PC-3 (cell line): ENCODE measurements at regions not wholly inside any gene's neighbourhood (a gene's known extent, or its start where the extent isn't known, plus 50 kb on each side); places are given as distances from the start of the nearest gene placed in this dataset.

Source experiments
- ATAC-seq: fragments of 200-7000 bp; cut with Tn5 transposase; 2 replicates; pipeline ENCODE4 v1.9.1; 2020; ENCODE audit warnings: mild to moderate bottlenecking, moderate library complexity
- BruUV-seq: library from RNA; stranded (reverse); fragments of 400-500 nt; replicated peaks from 2 replicates; lab custom pipeline; 2021; lab: Mats Ljungman, UMichigan
- CTCF ChIA-PET: fragments of 300-600 bp; sonication (Branson Sonifier 250); formaldehyde crosslinking; loops from one replicate; lab custom pipeline; 2022; ENCODE audit warnings: antibody characterized with exemption; lab: Charles Lee
- POLR2A ChIA-PET: fragments of 300-600 bp; sonication (Branson Sonifier 250); formaldehyde crosslinking; loops from one replicate; lab custom pipeline; 2022; ENCODE audit warnings: antibody characterized with exemption; ENCODE audit not compliant: unreplicated experiment; lab: Charles Lee
- DNase-seq: peaks from one replicate; pipeline ENCODE4 v3.0.0-alpha.2; 2015
- H2AFZ ChIP-seq: fragments of 300-600 bp; sonication (generic); 2 replicates; pipeline ENCODE4 v1.6.0; 2016; ENCODE audit warnings: antibody characterized with exemption, low read length
- H3F3A ChIP-seq: fragments of 300-600 bp; sonication (generic); one replicate; pipeline ENCODE4 v1.6.0; 2017; ENCODE audit warnings: antibody characterized with exemption, low read length, control low read depth, mild to moderate bottlenecking; ENCODE audit not compliant: unreplicated experiment
- H3K27ac ChIP-seq: fragments of 300-600 bp; sonication (generic); 2 replicates; pipeline ENCODE4 v1.5.1; 2016; ENCODE audit warnings: mild to moderate bottlenecking, low read length
- H3K27me3 ChIP-seq: fragments of 300-600 bp; sonication (generic); 2 replicates; pipeline ENCODE4 v1.6.1; 2016; ENCODE audit warnings: low read length, mixed read lengths
- H3K36me3 ChIP-seq: fragments of 300-600 bp; sonication (generic); 2 replicates; pipeline ENCODE4 v1.6.1; 2016; ENCODE audit warnings: low read depth, mixed run types, low read length, mixed read lengths
- H3K4me1 ChIP-seq: fragments of 300-600 bp; sonication (generic); 2 replicates; pipeline ENCODE4 v1.5.1; 2016; ENCODE audit warnings: low read length; ENCODE audit not compliant: insufficient read depth
- H3K4me2 ChIP-seq: fragments of 300-600 bp; sonication (generic); 2 replicates; pipeline ENCODE4 v1.6.0; 2016; ENCODE audit warnings: low read length
- H3K4me3 ChIP-seq: fragments of 300-600 bp; sonication (generic); 2 replicates; pipeline ENCODE4 v1.5.1; 2016; ENCODE audit warnings: mild to moderate bottlenecking, low read length, mixed read lengths
- H3K79me2 ChIP-seq: fragments of 300-600 bp; sonication (generic); 2 replicates; pipeline ENCODE4 v1.6.1; 2017; ENCODE audit warnings: low read length, mixed read lengths
- H3K9ac ChIP-seq: fragments of 300-600 bp; sonication (generic); 2 replicates; pipeline ENCODE4 v1.6.0; 2016; ENCODE audit warnings: mild to moderate bottlenecking, low read length
- H3K9me2 ChIP-seq: fragments of 300-600 bp; sonication (generic); replicated peaks from 2 replicates; pipeline ENCODE4 v1.6.1; 2016; ENCODE audit warnings: mixed run types, low read length, mixed read lengths
- H3K9me3 ChIP-seq: fragments of 300-600 bp; sonication (generic); 2 replicates; pipeline ENCODE4 v1.6.1; 2016; ENCODE audit warnings: low read length, mixed read lengths
- H4K20me1 ChIP-seq: fragments of 300-600 bp; sonication (generic); 2 replicates; pipeline ENCODE4 v1.6.1; 2016; ENCODE audit warnings: low read length, mixed read lengths
- EZH2 ChIP-seq: fragments of 300-600 bp; sonication (generic); IDR thresholded peaks from one replicate; pipeline ENCODE4 v1.6.1; 2017; ENCODE audit warnings: antibody characterized with exemption, mild to moderate bottlenecking, low read length; ENCODE audit not compliant: unreplicated experiment
- EZH2phosphoT487 ChIP-seq: fragments of 300-600 bp; sonication (generic); IDR thresholded peaks from 2 replicates; pipeline ENCODE4 v1.6.1; 2018; ENCODE audit warnings: mild to moderate bottlenecking, antibody characterized with exemption, low read length, borderline replicate concordance
- intact Hi-C: fragments of 100-400 bp; cut with micrococcal nuclease; formaldehyde crosslinking; loops from 2 replicates; pipeline ENCODE4 v1.9.0; 2023
- TF ChIP-seq, protein P1 (sequence below): fragments of 300-600 bp; sonication (generic); conservative IDR thresholded peaks from 2 replicates; pipeline ENCODE4 v1.5.1; 2017; ENCODE audit warnings: antibody characterized with exemption, low read depth, mild to moderate bottlenecking, low read length

DNA sequence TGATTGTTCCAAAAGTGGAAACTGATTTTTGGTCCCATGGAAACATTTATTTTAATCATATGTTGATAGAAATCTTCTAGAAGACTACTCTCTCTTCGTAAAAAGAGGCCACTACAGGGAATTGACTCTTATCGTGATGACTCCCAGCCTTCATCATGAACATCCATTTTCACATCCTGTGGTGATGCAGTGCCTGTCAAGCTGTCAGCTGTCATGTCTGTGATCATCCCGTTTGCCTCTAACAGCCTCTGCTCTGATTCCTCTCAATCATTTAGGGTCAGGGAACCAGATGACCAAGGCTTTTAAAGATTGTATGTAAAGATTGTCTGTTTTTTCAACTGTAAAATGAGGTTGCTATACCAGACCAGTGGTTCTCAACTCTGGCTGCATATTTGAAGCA, 419.0 kb upstream of the MGAT4C start:
- Histone ChIP-seq H3K36me3 (no peaks in the 10 kb centered on the region), H2AFZ (no peak overlapping the region), H3K27me3 (no peaks in the 10 kb centered on the region), H3K9me3 (no peaks in the 10 kb centered on the region), H3K4me2 (no peak overlapping the region), H3K27ac (no peak overlapping the region), H3K9me2 (no peaks in the 10 kb centered on the region), H3F3A (no peaks in the 10 kb centered on the region), H3K4me3 (no peak overlapping the region), H3K79me2 (no peaks in the 10 kb centered on the region), H3K9ac (no peak overlapping the region), H4K20me1 (no peaks in the 10 kb centered on the region), H3K4me1 (no peaks in the 10 kb centered on the region)
- no TSS peak for BruUV-seq
- intact Hi-C loops, result no loop called here
- ChIA-PET POLR2A (no interaction called here), CTCF (no interaction called here)
- DNase-seq, result no peak
- ATAC-seq, result no peak
- no peak for TF ChIP-seq EZH2
- TF ChIP-seq, protein P1, sequence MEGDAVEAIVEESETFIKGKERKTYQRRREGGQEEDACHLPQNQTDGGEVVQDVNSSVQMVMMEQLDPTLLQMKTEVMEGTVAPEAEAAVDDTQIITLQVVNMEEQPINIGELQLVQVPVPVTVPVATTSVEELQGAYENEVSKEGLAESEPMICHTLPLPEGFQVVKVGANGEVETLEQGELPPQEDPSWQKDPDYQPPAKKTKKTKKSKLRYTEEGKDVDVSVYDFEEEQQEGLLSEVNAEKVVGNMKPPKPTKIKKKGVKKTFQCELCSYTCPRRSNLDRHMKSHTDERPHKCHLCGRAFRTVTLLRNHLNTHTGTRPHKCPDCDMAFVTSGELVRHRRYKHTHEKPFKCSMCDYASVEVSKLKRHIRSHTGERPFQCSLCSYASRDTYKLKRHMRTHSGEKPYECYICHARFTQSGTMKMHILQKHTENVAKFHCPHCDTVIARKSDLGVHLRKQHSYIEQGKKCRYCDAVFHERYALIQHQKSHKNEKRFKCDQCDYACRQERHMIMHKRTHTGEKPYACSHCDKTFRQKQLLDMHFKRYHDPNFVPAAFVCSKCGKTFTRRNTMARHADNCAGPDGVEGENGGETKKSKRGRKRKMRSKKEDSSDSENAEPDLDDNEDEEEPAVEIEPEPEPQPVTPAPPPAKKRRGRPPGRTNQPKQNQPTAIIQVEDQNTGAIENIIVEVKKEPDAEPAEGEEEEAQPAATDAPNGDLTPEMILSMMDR, result no peak
- no peak for TF ChIP-seq EZH2phosphoT487

DNA sequence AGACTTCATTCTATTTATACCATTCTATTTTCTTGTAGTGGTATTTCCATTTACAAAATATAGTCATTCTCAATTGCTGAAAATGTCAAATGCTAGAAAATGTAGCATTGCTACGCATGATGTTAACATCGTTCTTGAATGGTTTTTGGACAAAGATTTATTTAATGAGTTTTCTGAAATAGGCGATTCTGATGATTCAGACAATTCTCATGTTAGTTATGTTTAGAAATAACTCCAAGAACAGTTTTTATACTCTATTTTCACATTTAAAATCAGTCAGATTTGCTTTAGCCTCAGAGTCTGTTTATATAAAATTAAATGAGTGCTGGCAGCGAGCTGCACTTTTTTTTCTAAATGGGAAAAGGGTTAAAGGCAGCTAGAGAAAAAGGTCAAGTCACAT, 414.8 kb upstream of the MGAT4C start:
- POLR2A ChIA-PET, result no interaction called here
- H4K20me1 ChIP-seq, result no peaks in the 10 kb centered on the region

DNA sequence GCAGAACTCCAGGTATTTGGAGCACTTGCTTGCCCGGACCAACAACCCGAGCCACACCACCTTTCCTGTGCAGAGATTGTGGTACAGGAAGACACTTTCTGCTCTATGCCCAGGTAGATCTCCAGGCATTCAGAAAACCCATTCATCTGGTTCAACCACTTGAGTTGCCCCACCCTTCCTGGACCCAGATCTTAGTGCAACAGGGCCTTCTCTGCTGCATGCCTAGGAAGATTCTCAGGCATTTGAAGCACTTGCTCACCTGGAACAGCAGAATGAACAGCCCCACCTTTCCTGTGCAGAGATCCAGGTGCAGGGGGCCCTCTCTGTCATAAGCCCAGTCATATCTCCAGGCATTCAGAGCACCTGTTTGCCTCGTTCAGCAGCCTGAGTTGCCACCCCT, 412.8 kb upstream of the MGAT4C start:
- no peaks in the 10 kb centered on the region for H4K20me1 ChIP-seq
- no peaks in the 10 kb centered on the region for H3K27me3 ChIP-seq
- intact Hi-C loops, result loop anchor here (10.0 kb wide), 1 partner anchor 404 kb away; no protein-coding TSS in a partner anchor
- no peak overlapping the region for H3K9ac ChIP-seq
- H3K9me2 ChIP-seq, result no peaks in the 10 kb centered on the region
- peaks cover 36% of the 10 kb centered on the region for H3K4me1 ChIP-seq
- TF ChIP-seq, protein P1, result no peak
- no peak for TF ChIP-seq EZH2
- no peak for TF ChIP-seq EZH2phosphoT487
- DNase-seq (peak; percentile 89), ATAC-seq (peak; percentile 75)
- no peak overlapping the region for H3K4me3 ChIP-seq
- no TSS peak for BruUV-seq
- H3K27ac ChIP-seq, result peak overlapping the region; percentile 64
- no peaks in the 10 kb centered on the region for H3K79me2 ChIP-seq
- no peaks in the 10 kb centered on the region for H3F3A ChIP-seq
- peak overlapping the region; percentile 63 for H3K4me2 ChIP-seq
- H3K9me3 ChIP-seq, result no peaks in the 10 kb centered on the region
- POLR2A ChIA-PET, result no interaction called here
- H2AFZ ChIP-seq, result peak overlapping the region; percentile 69
- H3K36me3 ChIP-seq, result no peaks in the 10 kb centered on the region
- CTCF ChIA-PET, result no interaction called here

More for the DNA sequence above, 414.8 kb upstream of the MGAT4C start:
- no peak for DNase-seq
- no peaks in the 10 kb centered on the region for H3K27me3 ChIP-seq
- H3K4me2 ChIP-seq, result no peak overlapping the region
- no peaks in the 10 kb centered on the region for H3K9me2 ChIP-seq
- no peaks in the 10 kb centered on the region for H3K79me2 ChIP-seq
- intact Hi-C loops, result no loop called here
- no peak overlapping the region for H2AFZ ChIP-seq
- ATAC-seq, result no peak
- CTCF ChIA-PET, result no interaction called here
- H3K9me3 ChIP-seq, result no peaks in the 10 kb centered on the region
- H3K36me3 ChIP-seq, result no peaks in the 10 kb centered on the region
- peaks cover 36% of the 10 kb centered on the region for H3K4me1 ChIP-seq
- H3K9ac ChIP-seq, result no peak overlapping the region
- TF ChIP-seq, protein P1, result no peak
- TF ChIP-seq EZH2phosphoT487 (no peak), EZH2 (no peak)
- no peak overlapping the region for H3K4me3 ChIP-seq
- H3F3A ChIP-seq, result no peaks in the 10 kb centered on the region
- H3K27ac ChIP-seq, result no peak overlapping the region
- no TSS peak for BruUV-seq
